HepG2 (cell line): ENCODE measurements at regions not wholly inside any gene's neighbourhood (a gene's known extent, or its start where the extent isn't known, plus 50 kb on each side); places are given as distances from the start of the nearest gene placed in this dataset.

Experiments
- ATAC-seq: fragments of 200-7000 bp; cut with Tn5 transposase; 3 replicates; pipeline ENCODE4 v1.9.1; 2020; ENCODE audit warnings: mild to moderate bottlenecking, moderate library complexity
- BruUV-seq: library from RNA; stranded (reverse); fragments of 400-500 nt; replicated peaks from 2 replicates; lab custom pipeline; 2021; lab: Mats Ljungman, UMichigan
- CTCF ChIA-PET: fragments of 300-600 bp; formaldehyde crosslinking; extraction: SDS; loops from one replicate; lab custom pipeline; 2021; ENCODE audit warnings: low total read pairs, inconsistent platforms, low intra/inter-chr PET ratio; lab: Yijun Ruan, JAX
- POLR2A ChIA-PET: fragments of 350-600 bp; sonication (Branson Sonifier 250); formaldehyde crosslinking; loops from one replicate; lab custom pipeline; 2020; ENCODE audit warnings: antibody characterized with exemption, inconsistent platforms; lab: Yijun Ruan, JAX
- DNase-seq: peaks from one replicate; pipeline ENCODE4 v3.0.0-alpha.2; 2015; ENCODE audit warnings: low spot score
- FAIRE-seq: peaks from 3 replicates; lab custom pipeline; 2011; peaks lifted over from hg19 to GRCh38; lab: Jason Lieb, UNC
- H2AFZ ChIP-seq: one replicate; pipeline ENCODE4 v1.6.1; 2011; ENCODE audit warnings: low read length, inconsistent platforms
- H3K27ac ChIP-seq: fragments of 300-600 bp; 3 replicates; pipeline ENCODE4 v1.8.0; 2011; ENCODE audit warnings: mixed run types, mild to moderate bottlenecking, mixed read lengths, low read length, inconsistent platforms; ENCODE audit not compliant: insufficient read depth; ENCODE audit errors: extremely low read length
- H3K27me3 ChIP-seq, 2 experiments: fragments of 200-600 bp in 1 of 2; 2 replicates in 1 of 2; 3 replicates in 1 of 2; pipeline versions ENCODE4 v1.6.0 to v1.8.0; 2011; ENCODE audit warnings: low read length in 2 of 2, mild to moderate bottlenecking in 2 of 2, moderate library complexity in 2 of 2, inconsistent platforms in 1 of 2; ENCODE audit not compliant: insufficient read depth in 2 of 2, control insufficient read depth in 1 of 2
- H3K36me3 ChIP-seq, 2 experiments: fragments of 200-600 bp in 1 of 2; replicated peaks in 1 of 2; 2 replicates in 1 of 2; 3 replicates in 1 of 2; pipeline versions ENCODE4 v1.5.1 to v1.8.0; 2011; ENCODE audit warnings: low read length in 2 of 2, inconsistent platforms in 1 of 2; ENCODE audit not compliant: insufficient read depth in 2 of 2, control insufficient read depth in 1 of 2
- H3K4me1 ChIP-seq: 2 replicates; pipeline ENCODE4 v1.5.1; 2012; ENCODE audit warnings: low read length, inconsistent platforms; ENCODE audit not compliant: insufficient read depth
- H3K4me2 ChIP-seq: 2 replicates; pipeline ENCODE4 v1.6.0; 2011; ENCODE audit warnings: low read depth, low read length, inconsistent platforms
- H3K4me3 ChIP-seq, 3 experiments: fragments of 200-600 bp in 1 of 3; sonication (generic), shearing (Covaris generic) in 1 of 3; replicated peaks in 1 of 3; 2 replicates each; pipeline ENCODE4 v1.5.1; 2011 to 2016; ENCODE audit warnings: low read length in 3 of 3, inconsistent platforms in 2 of 3, low read depth in 2 of 3, mild to moderate bottlenecking in 2 of 3, control low read depth in 1 of 3, mixed read lengths in 1 of 3; ENCODE audit not compliant: insufficient read depth in 1 of 3
- H3K79me2 ChIP-seq: one replicate; pipeline ENCODE4 v1.6.1; 2011; ENCODE audit warnings: low read length, inconsistent platforms; ENCODE audit not compliant: insufficient read depth
- H3K9ac ChIP-seq: 2 replicates; pipeline ENCODE4 v1.6.0; 2011; ENCODE audit warnings: mild to moderate bottlenecking, low read depth, low read length, inconsistent platforms; ENCODE audit not compliant: insufficient read depth
- H3K9me3 ChIP-seq: 2 replicates; pipeline ENCODE4 v1.5.1; 2012; ENCODE audit warnings: mild to moderate bottlenecking, low read length
- H4K20me1 ChIP-seq: 2 replicates; pipeline ENCODE4 v1.6.0; 2011; ENCODE audit warnings: inconsistent platforms, mild to moderate bottlenecking, low read length, moderate library complexity; ENCODE audit not compliant: insufficient read depth
- HCFC1 ChIP-seq: fragments of 150-350 bp; IDR thresholded peaks from 2 replicates; pipeline ENCODE4 v1.6.1; 2014; ENCODE audit warnings: low read depth, low read length
- HHEX ChIP-seq: IDR thresholded peaks from 2 replicates; pipeline ENCODE4 v1.6.1; 2016; ENCODE audit warnings: control low read depth
- MAF1 ChIP-seq: sonication (generic); formaldehyde crosslinking; IDR thresholded peaks from 2 replicates; pipeline ENCODE4 v1.5.0; 2020; ENCODE audit warnings: missing genetic modification reagents, borderline replicate concordance
- XRCC5 ChIP-seq: fragments of 200-400 bp; formaldehyde crosslinking; optimal IDR thresholded peaks from 2 replicates; pipeline ENCODE3; 2017; ENCODE audit warnings: mild to moderate bottlenecking, low read length
- ZBTB14 ChIP-seq: sonication (generic); formaldehyde crosslinking; IDR thresholded peaks from 2 replicates; pipeline ENCODE4 v1.4.0; 2020; ENCODE audit warnings: missing genetic modification reagents
- ZBTB21 ChIP-seq: sonication (generic); formaldehyde crosslinking; IDR thresholded peaks from 2 replicates; pipeline ENCODE4 v1.4.0; 2020; ENCODE audit warnings: missing genetic modification reagents
- ZBTB7A ChIP-seq: sonication (generic); formaldehyde crosslinking; IDR thresholded peaks from 2 replicates; pipeline ENCODE4 v1.8.0; 2022; ENCODE audit warnings: mild to moderate bottlenecking, missing genetic modification reagents
- ZNF343 ChIP-seq: sonication (generic); formaldehyde crosslinking; IDR thresholded peaks from 2 replicates; pipeline ENCODE4 v1.4.0; 2020; ENCODE audit warnings: mild to moderate bottlenecking, missing genetic modification reagents
- ZNF496 ChIP-seq: sonication (generic); formaldehyde crosslinking; IDR thresholded peaks from 2 replicates; pipeline ENCODE4 v1.8.1; 2023; ENCODE audit warnings: mild to moderate bottlenecking, moderate library complexity, missing genetic modification reagents; ENCODE audit not compliant: insufficient replicate concordance
- ZNF572 ChIP-seq: sonication (generic); formaldehyde crosslinking; IDR thresholded peaks from 2 replicates; pipeline ENCODE4 v1.5.1; 2020; ENCODE audit warnings: mild to moderate bottlenecking, missing genetic modification reagents
- ZNF784 ChIP-seq: sonication (generic); formaldehyde crosslinking; IDR thresholded peaks from 2 replicates; pipeline ENCODE4 v1.5.1; 2020; ENCODE audit warnings: missing genetic modification reagents, mild to moderate bottlenecking, borderline replicate concordance
- WGBS: methylation state at CpG from one replicate; pipeline ENCODE4 v1.1.6; 2017; ENCODE audit warnings: low lambda C conversion rate; 5-methylcytosine and 5-hydroxymethylcytosine counted together
- in situ Hi-C: cut with HindIII; loops from 2 replicates; pipeline ENCODE4 v1.10.0; 2017; ENCODE audit warnings: low pct_unique_long_range_greater_than_20kb; ENCODE audit not compliant: extremely low pct_ligation_motif_present
- intact Hi-C: fragments of 100-400 bp; cut with micrococcal nuclease; formaldehyde crosslinking; loops from one replicate; pipeline ENCODE4 v1.10.0; 2022; ENCODE audit not compliant: unreplicated experiment
- TF ChIP-seq, protein P1 (sequence below), 2 experiments: sonication (generic) in 1 of 2; formaldehyde crosslinking in 1 of 2; IDR thresholded peaks; 2 replicates each; pipeline versions ENCODE4 v1.4.0 to v1.6.1; 2018 to 2020; ENCODE audit warnings: missing genetic modification reagents in 2 of 2, borderline replicate concordance in 1 of 2, low read depth in 1 of 2, mild to moderate bottlenecking in 1 of 2, missing biosample characterization in 1 of 2
- TF ChIP-seq, protein P2 (sequence below): sonication (generic); formaldehyde crosslinking; IDR thresholded peaks from 2 replicates; pipeline ENCODE4 v1.5.0; 2020; ENCODE audit warnings: missing genetic modification reagents

GRCh38 chr11:28777126-28777525 is 668.9 kb downstream of the METTL15 start:
- H3K4me1 ChIP-seq: no peaks in the 10 kb centered on the region
- no peaks in the 10 kb centered on the region for H3K27me3 ChIP-seq
- H3K79me2 ChIP-seq: no peaks in the 10 kb centered on the region
- no peak overlapping the region for H3K4me2 ChIP-seq
- no peaks in the 10 kb centered on the region for H4K20me1 ChIP-seq
- DNase-seq: no peak
- H3K9ac ChIP-seq: no peak overlapping the region
- no peak overlapping the region for H2AFZ ChIP-seq
- no peaks in the 10 kb centered on the region; the same call in 1 of the 2 replicates for H3K9me3 ChIP-seq
- no TSS peak for BruUV-seq
- H3K4me3 ChIP-seq: no peak overlapping the region
- intact Hi-C loops: no loop called here
- ChIA-PET CTCF (no interaction called here), POLR2A (no interaction called here)
- no peak for ATAC-seq
- TF ChIP-seq ZNF572 (no peak), ZBTB7A (CRISPR knock-in tag) (no peak), ZNF343 (CRISPR knock-in tag) (no peak), HHEX (no peak), ZNF496 (CRISPR knock-in tag) (no peak), XRCC5 (no peak), ZBTB14 (no peak), ZBTB21 (CRISPR knock-in tag) (no peak), HCFC1 (no peak), ZNF784 (CRISPR knock-in tag) (no peak), MAF1 (CRISPR knock-in tag) (no peak)
- TF ChIP-seq, protein P1, sequence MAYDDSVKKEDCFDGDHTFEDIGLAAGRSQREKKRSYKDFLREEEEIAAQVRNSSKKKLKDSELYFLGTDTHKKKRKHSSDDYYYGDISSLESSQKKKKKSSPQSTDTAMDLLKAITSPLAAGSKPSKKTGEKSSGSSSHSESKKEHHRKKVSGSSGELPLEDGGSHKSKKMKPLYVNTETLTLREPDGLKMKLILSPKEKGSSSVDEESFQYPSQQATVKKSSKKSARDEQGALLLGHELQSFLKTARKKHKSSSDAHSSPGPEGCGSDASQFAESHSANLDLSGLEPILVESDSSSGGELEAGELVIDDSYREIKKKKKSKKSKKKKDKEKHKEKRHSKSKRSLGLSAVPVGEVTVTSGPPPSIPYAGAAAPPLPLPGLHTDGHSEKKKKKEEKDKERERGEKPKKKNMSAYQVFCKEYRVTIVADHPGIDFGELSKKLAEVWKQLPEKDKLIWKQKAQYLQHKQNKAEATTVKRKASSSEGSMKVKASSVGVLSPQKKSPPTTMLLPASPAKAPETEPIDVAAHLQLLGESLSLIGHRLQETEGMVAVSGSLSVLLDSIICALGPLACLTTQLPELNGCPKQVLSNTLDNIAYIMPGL (CRISPR knock-in tag; IDR thresholded peaks at IDR 0.05; ENCODE audit: borderline replicate concordance in 1 of 2, low read depth in 1 of 2): no peak
- TF ChIP-seq, protein P2, sequence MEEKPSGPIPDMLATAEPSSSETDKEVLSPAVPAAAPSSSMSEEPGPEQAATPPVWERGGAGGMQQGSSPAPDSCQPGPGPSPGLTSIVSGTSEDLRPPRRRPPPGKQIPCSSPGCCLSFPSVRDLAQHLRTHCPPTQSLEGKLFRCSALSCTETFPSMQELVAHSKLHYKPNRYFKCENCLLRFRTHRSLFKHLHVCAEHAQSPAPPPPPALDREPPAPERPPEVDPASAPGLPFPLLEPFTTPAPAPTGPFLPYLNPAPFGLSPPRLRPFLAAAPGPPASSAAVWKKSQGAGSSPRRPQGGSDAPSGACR (CRISPR knock-in tag): no peak
- H3K27ac ChIP-seq: no peak overlapping the region
- H3K36me3 ChIP-seq: no peaks in the 10 kb centered on the region
- FAIRE-seq: no peak
- WGBS: 31% methylated on average over 6 of the region's 6 CpGs
- in situ Hi-C loops: no loop called here
